GM12891 (cell line): ENCODE measurements at regions not wholly inside any gene's neighbourhood (a gene's known extent, or its start where the extent isn't known, plus 50 kb on each side); places are given as distances from the start of the nearest gene placed in this dataset.

ENCODE experiments used
- POLR2A ChIP-seq: IDR thresholded peaks from 2 replicates; pipeline ENCODE4 v1.6.1; 2011; ENCODE audit warnings: low read depth, low read length, control low read depth
- POLR2AphosphoS5 ChIP-seq: IDR thresholded peaks from 2 replicates; pipeline ENCODE4 v1.6.1; 2011; ENCODE audit warnings: low read depth, low read length, control low read depth
- TAF1 ChIP-seq: IDR thresholded peaks from 2 replicates; pipeline ENCODE4 v1.6.1; 2011; ENCODE audit warnings: low read depth, low read length, control low read depth

- TF ChIP-seq POLR2AphosphoS5, result no peak
- TF ChIP-seq TAF1, result no peak
- no peak for TF ChIP-seq POLR2A
These were observed 476.8 kb downstream of the LRRC70 start for GRCh38 chr5:63055421-63055820.
